GM04504 (cell line): ENCODE measurements at regions not wholly inside any gene's neighbourhood (a gene's known extent, or its start where the extent isn't known, plus 50 kb on each side); places are given as distances from the start of the nearest gene placed in this dataset.

ENCODE experiments used
- DNase-seq: peaks from one replicate; pipeline ENCODE4 v3.0.0-alpha.2; 2012; ENCODE audit warnings: low read depth

GRCh38 chr4:187586892-187587291 is 408.7 kb upstream of the ZFP42 start:
- DNase-seq, result no peak

GRCh38 chr4:187598196-187598595 is 397.4 kb upstream of the ZFP42 start:
- DNase-seq, result no peak

- DNase-seq, result peak; percentile 26
Measured at GRCh38 chr4:187602339-187603092, 393.1 kb upstream of the ZFP42 start.

- DNase-seq, result peak; percentile 89
Measured at GRCh38 chr4:187603093-187604025, 392.2 kb upstream of the ZFP42 start.

- no peak for DNase-seq
Measured at GRCh38 chr4:187604984-187605383, 390.6 kb upstream of the ZFP42 start.

- peak; percentile 22 for DNase-seq
Measured at GRCh38 chr4:187606581-187606980, 389.0 kb upstream of the ZFP42 start.

GRCh38 chr4:187608001-187608421 is 387.6 kb upstream of the ZFP42 start:
- peak; percentile 24 for DNase-seq

- no peak for DNase-seq
Measured at GRCh38 chr4:187612301-187612700, 383.3 kb upstream of the ZFP42 start.

- DNase-seq, result no peak
Measured at GRCh38 chr4:187613089-187613839, 382.3 kb upstream of the ZFP42 start.

- DNase-seq, result no peak
Measured at GRCh38 chr4:187615972-187616371, 379.6 kb upstream of the ZFP42 start.

GRCh38 chr4:187617113-187617512 is 378.5 kb upstream of the ZFP42 start:
- DNase-seq, result no peak

- DNase-seq, result no peak
Measured at GRCh38 chr4:187618701-187619281, 376.8 kb upstream of the ZFP42 start.

- DNase-seq, result no peak
Measured at GRCh38 chr4:187619319-187619718, 376.3 kb upstream of the ZFP42 start.

- no peak for DNase-seq
Measured at GRCh38 chr4:187632260-187632995, 363.1 kb upstream of the ZFP42 start.

- DNase-seq, result no peak
Measured at GRCh38 chr4:187633245-187633644, 362.3 kb upstream of the ZFP42 start.

GRCh38 chr4:187656959-187657358 is 338.6 kb upstream of the ZFP42 start:
- no peak for DNase-seq

GRCh38 chr4:187663076-187663475 is 332.5 kb upstream of the ZFP42 start:
- DNase-seq, result no peak

- no peak for DNase-seq
Measured at GRCh38 chr4:187664011-187664410, 331.6 kb upstream of the ZFP42 start.

- no peak for DNase-seq
Measured at GRCh38 chr4:187665086-187665485, 330.5 kb upstream of the ZFP42 start.

- no peak for DNase-seq
Measured at GRCh38 chr4:187666034-187666433, 329.5 kb upstream of the ZFP42 start.
